Jurkat, Clone E6-1 (cell line): ENCODE measurements at regions not wholly inside any gene's neighbourhood (a gene's known extent, or its start where the extent isn't known, plus 50 kb on each side); places are given as distances from the start of the nearest gene placed in this dataset.

Experiments used
- DNase-seq: peaks from one replicate; pipeline ENCODE4 v3.0.0-alpha.2; 2011; ENCODE audit warnings: low read depth, low spot score
- H3K4me3 ChIP-seq: 2 replicates; pipeline ENCODE4 v1.5.1; 2011; ENCODE audit warnings: mild to moderate bottlenecking, low read length, control low read depth, moderate library complexity

DNA sequence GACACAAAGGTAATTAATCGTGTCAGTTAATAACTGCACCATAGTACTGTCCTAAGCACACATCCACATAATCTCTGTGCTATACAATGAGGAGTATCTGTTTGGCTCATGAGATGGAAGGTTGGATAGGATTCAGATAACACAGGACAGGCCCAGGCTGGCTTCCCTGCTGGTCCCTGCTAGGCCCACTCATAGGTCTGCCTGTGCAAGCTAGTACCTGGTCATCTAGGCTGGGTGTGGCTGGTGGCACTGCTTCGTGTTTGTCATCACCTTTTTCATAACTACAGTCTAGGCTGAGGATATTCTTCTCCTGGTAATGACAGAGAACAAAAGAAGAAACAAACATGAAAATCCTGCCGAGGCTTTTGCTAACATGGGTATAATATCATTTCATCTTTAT is 392.8 kb downstream of the TRIB2 start:
- H3K4me3 ChIP-seq: no peak overlapping the region
- DNase-seq: no peak

DNA sequence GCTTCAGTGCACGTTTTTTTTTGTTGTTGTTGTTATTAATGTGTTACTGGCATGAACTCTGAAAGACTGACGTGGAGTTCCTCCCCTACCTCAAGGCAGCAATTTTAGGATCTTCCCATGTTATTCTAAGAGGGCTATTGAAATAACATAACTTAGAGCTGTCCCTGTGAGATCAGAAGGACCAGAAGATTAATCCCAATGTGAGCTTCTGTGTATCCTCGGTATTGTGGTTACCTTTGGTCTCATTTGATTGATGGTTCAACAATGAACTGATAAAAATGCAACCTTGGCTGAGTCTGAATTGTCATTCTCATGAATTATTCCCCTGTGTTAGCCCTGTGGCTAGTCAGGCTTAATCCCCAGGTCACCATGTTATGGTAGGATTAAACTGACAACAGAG is 394.1 kb downstream of the TRIB2 start:
- DNase-seq: no peak
- no peak overlapping the region for H3K4me3 ChIP-seq

DNA sequence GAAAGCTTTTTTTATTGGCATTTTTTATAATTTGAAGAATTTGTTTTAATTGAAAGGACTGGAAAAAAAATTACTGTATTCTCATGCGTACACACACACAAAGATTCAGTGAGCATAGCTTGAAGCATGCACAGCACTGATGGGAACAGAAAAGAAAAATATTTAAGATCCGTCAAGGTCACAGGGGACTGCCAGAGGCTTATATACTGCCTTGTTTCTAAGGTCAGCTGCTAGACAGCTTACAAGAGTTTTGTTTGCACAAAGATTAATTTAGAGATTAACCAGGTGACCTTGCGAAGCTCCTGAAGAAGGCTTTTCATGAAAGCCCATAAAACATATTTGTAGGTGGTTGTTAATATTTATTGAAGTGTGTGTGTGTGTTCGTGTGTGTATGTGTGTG is 396.3 kb downstream of the TRIB2 start:
- H3K4me3 ChIP-seq: no peak overlapping the region
- no peak for DNase-seq

DNA sequence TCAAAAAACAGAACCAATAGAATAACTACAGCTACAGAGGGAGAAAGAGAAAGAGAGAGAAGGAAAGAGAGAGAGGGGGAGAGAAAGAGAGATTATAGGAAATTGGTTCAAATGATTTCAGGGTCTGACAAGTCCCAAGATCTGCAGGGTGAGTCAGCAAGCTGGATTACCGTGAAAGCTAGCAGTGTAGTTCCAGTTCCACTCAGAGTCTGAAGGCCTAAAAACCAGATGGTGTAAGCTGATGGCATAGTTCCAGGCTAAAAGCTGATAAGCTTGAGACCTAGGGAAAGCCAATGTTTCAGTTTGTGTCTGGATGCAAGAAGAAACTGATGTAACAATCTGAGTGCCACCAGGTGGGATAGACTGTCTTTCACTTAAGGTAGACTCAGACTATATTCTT is 397.7 kb downstream of the TRIB2 start:
- DNase-seq: no peak
- no peak overlapping the region for H3K4me3 ChIP-seq

DNA sequence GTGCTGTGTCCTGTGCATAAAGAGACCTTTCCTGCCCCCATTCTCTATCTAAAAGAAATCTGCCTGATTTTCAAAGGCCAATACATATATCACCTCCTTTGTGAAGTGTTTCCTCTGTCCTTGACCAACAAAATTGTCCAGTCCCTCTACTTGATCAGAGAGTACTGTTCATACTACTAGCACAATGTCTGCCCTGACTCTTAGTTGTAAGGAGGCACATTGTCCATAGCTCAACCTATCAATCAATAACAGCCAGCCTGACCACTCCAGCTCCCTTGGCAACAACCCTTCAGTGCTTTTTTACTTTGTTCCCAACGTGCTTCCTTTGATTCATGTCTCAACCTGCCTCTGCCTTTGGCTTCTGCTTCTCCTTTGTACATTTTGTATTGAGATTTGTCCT is 398.9 kb downstream of the TRIB2 start:
- H3K4me3 ChIP-seq: no peak overlapping the region
- DNase-seq: no peak

DNA sequence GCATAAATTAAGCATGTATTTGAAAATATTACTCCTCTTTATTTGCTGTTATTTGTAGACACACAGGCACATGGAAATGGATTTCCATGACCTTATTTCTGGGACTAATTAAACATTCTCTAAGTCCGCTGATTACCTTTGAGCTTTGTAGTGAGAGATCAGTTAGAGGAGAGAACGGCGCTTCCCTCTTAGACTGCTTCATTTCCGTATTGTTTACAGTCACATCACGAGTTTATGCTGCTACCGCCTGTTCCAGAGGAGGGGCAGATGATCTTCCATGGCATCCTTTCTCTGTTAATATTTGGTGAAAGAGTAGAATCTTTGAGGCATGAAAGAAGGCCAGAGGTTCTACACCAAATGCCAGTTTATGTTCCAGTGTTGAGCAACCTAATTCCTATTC is 404.4 kb downstream of the TRIB2 start:
- no peak for DNase-seq
- H3K4me3 ChIP-seq: no peak overlapping the region

DNA sequence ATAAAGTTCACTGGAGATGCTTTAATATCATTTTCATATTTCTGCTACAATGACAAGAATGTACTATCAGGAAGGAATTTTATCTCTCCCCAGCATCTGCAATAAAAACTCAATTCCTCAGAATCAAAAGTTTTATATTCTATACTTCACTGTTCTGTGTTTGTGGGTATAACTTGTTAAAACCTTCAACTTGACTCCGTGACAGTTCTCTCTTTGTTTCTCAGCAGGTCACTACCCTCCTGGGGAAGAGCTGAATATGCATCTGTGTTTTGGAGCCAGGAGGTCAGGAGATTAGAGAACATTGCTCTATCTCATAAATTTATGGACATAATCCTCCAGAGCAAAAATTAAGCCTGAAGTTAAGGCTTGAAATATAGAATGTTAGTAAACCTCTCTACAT is 411.4 kb downstream of the TRIB2 start:
- DNase-seq: no peak
- H3K4me3 ChIP-seq: no peak overlapping the region

DNA sequence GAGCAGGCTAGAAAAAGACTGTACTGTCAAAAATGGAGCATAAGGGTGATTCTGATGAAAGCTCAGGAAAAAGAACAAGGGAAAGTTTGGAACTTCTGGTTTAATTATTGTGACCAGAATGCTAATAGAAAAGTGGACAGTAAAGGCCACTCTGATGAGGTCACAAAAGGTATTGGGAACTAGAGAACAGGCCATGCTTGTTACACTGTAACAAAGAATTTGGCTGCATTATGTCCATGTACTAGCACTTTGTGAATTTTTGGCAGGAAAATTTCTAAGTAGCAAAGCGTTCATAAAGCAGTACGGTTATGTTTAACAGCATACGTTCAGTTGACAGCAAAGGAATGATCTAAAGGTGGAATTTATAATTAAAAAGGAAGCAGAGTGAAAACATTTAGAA is 418.6 kb downstream of the TRIB2 start:
- H3K4me3 ChIP-seq: no peak overlapping the region
- no peak for DNase-seq

DNA sequence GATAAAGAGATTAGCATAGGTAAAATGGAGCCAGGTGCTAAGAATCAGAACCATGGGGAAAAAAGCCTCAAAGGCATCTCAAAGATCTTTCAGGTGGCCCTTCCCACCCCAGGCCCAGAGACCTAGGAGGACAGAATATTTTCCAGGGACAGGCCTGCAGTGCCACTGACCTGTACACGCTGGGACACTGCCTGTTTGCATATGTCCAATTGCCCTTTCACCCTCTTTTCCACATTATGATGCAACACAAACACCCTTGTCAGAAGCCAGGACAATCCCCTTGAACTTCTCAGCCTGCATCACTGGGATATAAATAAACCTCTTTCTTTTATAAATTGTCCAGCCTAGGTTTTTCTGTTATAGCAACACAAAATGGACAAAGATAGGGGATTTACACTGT is 419.1 kb downstream of the TRIB2 start:
- no peak overlapping the region for H3K4me3 ChIP-seq
- no peak for DNase-seq

DNA sequence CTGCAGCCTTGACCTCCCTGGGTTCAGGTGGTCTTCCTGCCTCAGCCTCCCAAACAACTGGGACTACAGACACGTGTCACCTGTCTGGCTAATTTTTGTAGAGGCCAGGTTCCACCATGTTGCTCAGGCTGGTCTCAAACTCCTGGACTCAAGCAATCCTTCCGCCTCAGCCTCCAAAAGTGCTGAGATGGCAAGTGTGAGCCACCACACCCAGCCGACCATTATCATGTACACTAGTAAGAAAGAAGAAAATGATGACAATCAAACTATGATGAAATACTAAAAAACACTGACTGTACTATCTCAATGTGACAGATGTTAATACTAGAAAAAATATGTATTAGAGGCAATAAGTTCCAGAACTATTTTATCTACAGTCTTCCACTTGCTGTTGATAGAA is 420.9 kb downstream of the TRIB2 start:
- H3K4me3 ChIP-seq: no peak overlapping the region
- no peak for DNase-seq

DNA sequence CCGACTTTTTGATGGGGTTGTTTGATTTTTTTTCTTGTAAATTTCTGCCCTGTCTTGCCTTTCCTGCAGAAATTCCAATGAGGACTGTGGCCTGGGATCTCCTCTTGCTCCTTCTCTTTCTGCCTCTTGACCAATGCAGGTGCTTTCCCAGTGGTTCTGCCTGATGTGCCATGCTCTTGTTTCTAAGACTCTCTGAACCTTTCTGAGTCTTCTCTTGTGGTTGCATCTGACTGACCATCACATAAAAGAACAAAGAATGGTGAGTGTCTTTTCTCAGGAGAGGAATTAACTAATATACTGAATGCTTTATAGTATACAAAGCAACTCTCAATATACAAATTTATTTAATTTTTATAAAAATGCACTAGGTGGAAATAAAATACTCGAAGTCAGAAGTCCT is 424.6 kb downstream of the TRIB2 start:
- no peak for DNase-seq
- no peak overlapping the region for H3K4me3 ChIP-seq

DNA sequence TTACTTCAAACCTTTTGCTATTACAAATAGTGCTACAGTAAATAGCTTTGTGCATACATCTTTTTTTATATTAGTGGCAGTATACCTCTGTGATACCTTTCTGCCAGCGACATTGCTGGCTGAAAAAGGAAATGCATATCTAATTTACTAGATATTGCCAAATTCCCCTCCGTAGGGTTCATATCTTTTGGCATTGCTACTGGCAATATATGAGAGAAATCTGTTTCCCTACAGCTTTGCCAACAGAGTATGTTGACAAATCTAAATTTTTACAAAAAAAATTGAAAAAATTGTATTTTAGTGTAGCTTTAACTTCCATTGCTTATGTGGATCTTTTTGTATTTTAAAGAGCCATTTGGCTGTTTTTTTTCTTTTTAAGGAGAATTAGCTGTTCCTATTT is 426.7 kb downstream of the TRIB2 start:
- no peak for DNase-seq
- no peak overlapping the region for H3K4me3 ChIP-seq

DNA sequence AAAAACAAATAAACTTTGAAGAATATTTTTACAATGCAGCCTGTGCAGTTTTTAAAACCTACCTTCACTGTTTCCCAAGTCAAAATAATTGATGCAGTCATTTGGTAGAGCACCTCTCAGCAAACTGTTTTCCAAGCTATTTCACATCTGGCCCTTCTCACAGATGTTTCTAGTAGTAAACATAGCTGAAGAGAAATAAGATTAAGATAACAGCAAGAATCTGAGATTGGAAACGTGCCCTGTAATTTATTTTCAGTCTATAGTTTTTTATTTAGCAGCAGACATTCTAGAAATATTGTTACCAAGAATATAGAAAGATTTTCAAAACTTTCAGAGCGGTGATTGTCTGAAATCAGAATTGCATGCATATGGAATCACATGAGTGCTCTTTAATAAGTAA is 440.2 kb downstream of the TRIB2 start:
- no peak overlapping the region for H3K4me3 ChIP-seq
- DNase-seq: no peak

DNA sequence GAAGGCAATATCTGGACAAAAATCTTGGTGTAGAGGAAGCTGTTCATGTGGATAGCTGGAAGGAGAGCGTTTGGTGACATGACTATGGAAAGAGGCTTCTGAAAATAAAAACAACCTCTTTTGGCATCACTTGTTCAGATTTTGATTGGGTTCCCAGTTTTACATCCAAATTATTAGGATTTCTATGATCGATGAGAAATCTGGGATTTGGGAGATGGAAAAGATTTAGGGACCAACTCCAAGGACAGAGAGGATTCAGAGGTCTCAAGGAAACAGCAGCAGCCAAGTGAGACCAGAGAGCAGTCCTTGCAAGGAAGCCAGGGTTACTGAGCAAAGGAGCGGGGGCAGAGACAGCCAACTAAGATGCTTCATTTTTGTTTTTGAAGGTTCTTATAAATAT is 441.7 kb downstream of the TRIB2 start:
- no peak overlapping the region for H3K4me3 ChIP-seq
- DNase-seq: no peak

DNA sequence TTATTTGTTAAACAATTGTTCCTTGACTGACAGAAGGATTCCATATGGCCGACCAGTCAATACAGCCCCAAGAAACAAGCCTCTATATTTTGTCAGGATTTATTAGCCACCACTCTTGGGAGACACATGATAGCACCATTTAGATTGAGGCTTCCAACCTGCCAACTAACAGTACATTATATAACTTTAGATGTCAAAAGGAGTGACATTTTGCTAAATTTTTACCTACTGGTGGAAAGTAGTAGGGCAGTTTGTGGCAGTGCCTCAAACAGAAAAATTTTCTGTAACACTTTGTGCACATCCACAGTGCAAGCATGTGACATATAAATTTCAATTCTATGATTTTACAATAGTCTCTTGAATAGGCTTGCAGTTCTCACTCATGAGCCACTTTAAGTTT is 464.0 kb downstream of the TRIB2 start:
- DNase-seq: no peak

DNA sequence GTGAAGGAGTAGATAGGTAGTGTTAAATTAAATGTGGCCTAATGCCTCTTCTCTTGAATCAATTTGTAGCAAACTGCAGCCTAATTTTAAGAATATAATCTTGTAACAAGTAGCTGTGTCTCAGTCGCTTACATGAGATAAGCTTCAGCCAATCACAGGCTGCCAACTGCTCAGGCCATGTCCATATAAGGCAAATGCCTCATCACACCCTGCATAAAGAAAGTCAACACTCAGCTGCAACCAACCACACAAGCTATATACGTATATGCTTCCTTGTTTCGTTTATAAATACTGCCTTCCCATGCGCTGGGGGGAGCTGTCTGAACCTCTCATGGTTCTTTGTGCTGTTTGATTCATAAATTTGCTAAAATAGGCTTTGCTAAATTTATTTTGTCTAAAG is 476.3 kb downstream of the TRIB2 start:
- DNase-seq: peak; percentile 66
- no peak overlapping the region for H3K4me3 ChIP-seq

More for the DNA sequence above, 464.0 kb downstream of the TRIB2 start:
- H3K4me3 ChIP-seq: no peak overlapping the region

DNA sequence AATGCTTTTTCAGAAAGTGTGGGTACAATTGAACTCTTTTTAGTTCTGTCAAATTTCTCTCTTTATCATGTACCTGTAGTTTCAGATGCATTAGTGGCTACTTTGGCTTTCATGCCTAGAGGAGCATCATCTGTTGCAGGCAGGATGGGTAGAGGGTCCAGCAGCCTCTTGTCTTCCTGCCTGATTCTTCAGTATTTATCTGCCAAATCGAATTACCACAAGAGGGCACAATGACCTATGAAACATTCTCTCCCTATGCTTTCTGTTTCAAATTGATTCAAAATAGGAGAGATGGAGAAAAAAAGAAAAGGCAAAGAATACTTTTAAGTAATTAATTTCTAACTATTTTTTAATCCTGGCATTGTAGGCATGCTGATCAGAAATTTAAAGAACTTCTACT is 477.2 kb downstream of the TRIB2 start:
- DNase-seq: peak; percentile 44
- H3K4me3 ChIP-seq: no peak overlapping the region

DNA sequence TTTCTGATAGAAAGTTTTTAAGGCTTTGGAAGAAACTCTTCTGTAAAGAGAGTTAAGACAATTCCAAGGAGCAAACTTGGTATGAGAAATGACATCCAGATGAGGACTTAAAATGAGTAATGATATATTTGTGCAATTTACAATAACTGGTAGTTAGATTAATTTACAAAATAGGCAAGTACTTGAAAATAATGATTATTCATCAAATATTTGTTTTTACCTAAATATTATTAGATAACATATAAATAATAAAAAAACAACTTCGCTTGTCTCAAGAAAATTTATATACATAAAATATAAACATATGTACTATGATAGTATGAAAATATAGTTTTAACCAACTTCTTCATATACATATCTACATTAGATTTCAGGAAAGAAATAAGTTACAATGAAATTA is 478.5 kb downstream of the TRIB2 start:
- H3K4me3 ChIP-seq: no peak overlapping the region
- no peak for DNase-seq

DNA sequence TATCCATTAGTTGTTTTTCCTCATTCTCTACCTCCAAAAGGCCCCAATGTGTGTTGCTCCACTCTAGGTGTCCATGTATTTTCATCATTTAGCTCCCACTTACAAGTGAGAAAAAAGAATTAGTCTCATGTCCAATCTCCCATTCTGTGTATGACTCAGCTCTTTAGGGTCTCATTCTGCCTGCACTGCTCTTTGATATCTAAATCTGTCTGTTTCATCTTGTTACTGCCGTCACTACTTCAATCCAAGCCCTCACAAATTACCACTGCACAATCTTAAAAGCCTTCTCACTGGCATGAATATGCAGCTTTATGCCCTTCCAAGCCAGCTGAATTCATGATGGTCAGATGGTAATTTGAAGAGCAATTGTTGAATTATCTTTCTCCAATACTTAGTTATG is 480.5 kb downstream of the TRIB2 start:
- DNase-seq: no peak
- no peak overlapping the region for H3K4me3 ChIP-seq

DNA sequence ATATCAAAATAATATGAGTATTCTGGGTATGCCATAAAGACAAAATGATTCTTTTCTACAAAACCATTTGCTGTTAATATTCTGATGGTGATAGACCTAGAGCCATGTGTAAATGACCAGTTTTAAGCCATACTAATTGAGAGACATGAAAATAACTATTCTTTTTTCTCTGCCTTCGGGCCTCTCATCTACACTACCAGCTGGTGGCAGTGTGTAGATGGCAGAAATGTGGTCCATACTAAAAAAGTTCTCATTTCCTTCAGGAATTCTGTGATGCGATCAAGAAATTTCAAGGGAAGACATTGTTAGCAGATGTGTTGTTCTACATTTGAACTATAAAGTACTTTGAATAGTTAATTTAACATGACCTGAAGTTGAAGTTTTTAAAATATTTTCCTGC is 485.2 kb downstream of the TRIB2 start:
- no peak for DNase-seq
- no peak overlapping the region for H3K4me3 ChIP-seq

DNA sequence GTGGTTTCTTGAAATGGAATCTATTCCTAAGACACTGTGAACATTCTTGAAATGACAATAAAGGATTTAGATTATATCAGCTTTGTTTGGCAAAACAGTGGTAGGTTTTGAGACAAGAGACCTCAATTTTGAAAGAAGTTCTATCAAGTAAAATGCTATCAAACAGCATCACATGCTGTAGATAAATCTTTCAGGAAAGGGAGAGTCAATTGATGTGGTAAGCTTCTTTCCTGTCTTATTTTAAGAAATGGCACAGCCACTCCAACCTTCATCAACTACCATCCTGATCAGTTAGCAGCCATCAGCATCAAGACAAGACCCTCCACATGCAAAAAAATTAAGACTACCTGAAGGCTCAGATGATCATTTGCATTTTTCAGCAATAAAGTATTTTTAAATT is 495.4 kb downstream of the TRIB2 start:
- H3K4me3 ChIP-seq: no peak overlapping the region
- peak; percentile 89 for DNase-seq

DNA sequence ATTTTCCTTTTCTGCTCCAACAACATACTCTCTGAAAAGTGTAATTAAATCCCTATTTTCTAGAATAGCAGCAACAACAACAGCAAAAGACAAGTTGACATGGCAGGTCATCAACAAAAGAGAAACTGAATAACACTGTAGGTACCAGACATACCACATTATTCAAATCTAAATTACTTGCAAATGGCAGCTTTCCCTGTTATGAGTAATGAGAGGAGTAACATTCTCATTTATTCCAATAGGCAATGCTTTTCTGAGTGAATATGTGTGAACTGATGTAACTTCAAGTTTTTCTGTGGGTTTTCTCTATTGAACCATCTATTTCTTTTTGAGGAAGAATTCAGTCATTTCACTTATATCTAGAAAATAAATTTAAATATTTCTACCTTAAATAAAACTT is 501.5 kb downstream of the TRIB2 start:
- no peak for DNase-seq
- H3K4me3 ChIP-seq: no peak overlapping the region
